AG04449 (cell line): ENCODE measurements at regions not wholly inside any gene's neighbourhood (a gene's known extent, or its start where the extent isn't known, plus 50 kb on each side); places are given as distances from the start of the nearest gene placed in this dataset.

ENCODE experiments used
- CTCF ChIA-PET: fragments of 350-600 bp; formaldehyde crosslinking; extraction: SDS; loops from one replicate; lab custom pipeline; 2021; ENCODE audit warnings: antibody characterized with exemption; lab: Yijun Ruan, JAX
- POLR2A ChIA-PET: fragments of 400-600, 350-600 bp; formaldehyde crosslinking; extraction: SDS; loops from one replicate; lab custom pipeline; 2020; ENCODE audit warnings: antibody characterized with exemption, inconsistent platforms; lab: Yijun Ruan, JAX
- DNase-seq: peaks from one replicate; pipeline ENCODE4 v3.0.0-alpha.2; 2010; ENCODE audit warnings: low read depth, low spot score
- H3K4me3 ChIP-seq: 2 replicates; pipeline ENCODE4 v1.5.1; 2011; ENCODE audit warnings: low read depth, mild to moderate bottlenecking, control low read depth, low read length
- TF ChIP-seq, protein P1 (sequence below): IDR thresholded peaks from one replicate; pipeline ENCODE4 v1.5.1; 2011; ENCODE audit warnings: mild to moderate bottlenecking, moderate library complexity, low read length, control low read depth, inconsistent platforms; ENCODE audit not compliant: insufficient read depth; ENCODE audit errors: missing control alignments

DNA sequence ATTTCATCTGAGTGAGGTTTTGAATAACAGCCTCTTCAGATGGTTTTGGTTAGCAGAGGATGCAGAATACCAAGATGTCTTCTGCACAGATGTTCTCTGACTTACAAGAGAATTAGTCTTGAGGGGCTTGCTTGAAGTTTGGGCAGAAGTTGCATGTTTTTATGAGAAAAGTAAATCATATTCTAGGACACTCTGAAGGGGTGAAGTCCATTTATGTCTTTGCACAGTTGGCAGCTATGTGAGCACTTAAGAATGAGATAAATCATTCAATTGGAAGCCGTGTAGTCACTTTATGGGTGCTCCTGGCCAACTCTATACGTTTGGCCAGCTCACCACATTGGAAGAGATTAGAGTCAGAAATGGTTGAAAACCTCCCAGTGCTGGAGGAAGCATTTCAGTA is 252.7 kb upstream of the KCNIP4 start:
- no peak overlapping the region for H3K4me3 ChIP-seq
- ChIA-PET POLR2A (no interaction called here), CTCF (no interaction called here)
- TF ChIP-seq, protein P1, sequence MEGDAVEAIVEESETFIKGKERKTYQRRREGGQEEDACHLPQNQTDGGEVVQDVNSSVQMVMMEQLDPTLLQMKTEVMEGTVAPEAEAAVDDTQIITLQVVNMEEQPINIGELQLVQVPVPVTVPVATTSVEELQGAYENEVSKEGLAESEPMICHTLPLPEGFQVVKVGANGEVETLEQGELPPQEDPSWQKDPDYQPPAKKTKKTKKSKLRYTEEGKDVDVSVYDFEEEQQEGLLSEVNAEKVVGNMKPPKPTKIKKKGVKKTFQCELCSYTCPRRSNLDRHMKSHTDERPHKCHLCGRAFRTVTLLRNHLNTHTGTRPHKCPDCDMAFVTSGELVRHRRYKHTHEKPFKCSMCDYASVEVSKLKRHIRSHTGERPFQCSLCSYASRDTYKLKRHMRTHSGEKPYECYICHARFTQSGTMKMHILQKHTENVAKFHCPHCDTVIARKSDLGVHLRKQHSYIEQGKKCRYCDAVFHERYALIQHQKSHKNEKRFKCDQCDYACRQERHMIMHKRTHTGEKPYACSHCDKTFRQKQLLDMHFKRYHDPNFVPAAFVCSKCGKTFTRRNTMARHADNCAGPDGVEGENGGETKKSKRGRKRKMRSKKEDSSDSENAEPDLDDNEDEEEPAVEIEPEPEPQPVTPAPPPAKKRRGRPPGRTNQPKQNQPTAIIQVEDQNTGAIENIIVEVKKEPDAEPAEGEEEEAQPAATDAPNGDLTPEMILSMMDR = no peak
- no peak for DNase-seq

DNA sequence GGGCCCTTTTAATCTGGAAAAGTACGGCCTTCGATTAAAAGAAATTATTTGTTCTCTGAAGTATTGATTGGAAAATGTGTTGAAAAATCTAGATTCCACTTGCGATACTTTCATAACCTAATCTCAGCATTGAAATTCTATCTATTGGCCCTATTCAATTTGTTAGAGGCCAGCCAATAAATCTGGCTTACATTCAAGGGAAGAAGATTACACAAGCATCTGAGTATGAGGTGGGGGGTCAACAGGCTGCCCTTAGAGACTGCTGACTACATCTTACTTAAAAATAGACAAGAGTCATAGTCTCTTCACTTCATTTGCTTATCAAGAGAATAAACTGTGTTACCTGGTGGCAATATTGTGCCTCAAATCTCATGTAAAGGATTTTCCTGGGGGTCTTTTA is 248.0 kb upstream of the KCNIP4 start:
- no peak for DNase-seq
- TF ChIP-seq, protein P1 = no peak
- CTCF ChIA-PET = no interaction called here
- POLR2A ChIA-PET = no interaction called here
- no peak overlapping the region for H3K4me3 ChIP-seq

DNA sequence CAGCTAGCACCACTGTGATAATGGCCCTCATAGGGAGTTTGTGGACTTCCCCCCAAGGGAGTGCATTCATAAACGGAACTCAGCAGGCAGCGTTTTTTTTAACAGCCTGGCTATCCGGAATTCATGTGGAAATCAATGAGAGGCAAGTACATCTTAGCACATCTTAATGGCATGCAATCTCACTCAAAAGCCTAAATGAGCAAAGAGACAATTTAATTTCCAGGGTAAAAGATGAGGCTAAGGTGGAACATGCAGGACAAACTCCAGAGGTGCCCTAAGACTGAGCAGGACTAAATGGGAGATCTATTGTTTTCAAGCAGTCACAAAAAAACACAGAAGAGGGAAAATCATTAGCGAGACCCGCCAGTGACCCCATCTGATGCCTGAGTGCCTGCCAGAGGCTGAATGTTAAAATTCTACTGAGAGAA is 243.5 kb upstream of the KCNIP4 start:
- TF ChIP-seq, protein P1 = no peak

DNA sequence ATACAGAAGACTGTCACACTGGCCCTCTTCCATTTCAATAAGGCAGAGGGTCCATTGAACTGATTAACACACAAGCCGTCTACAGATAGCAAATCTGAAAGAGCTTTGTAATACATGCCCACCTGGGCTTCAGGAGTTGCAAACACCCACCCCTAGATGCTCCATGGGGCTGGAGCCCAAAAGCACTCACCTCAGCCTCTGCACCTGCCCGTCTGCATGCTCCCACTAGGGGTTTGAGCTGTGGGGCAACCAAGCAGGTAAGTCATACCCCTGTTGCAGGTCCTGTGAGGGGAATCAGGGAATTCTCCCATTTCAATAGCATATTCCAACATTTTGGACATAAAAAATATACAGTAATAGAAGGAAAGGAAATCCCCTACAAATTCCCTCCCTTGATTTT is 243.0 kb upstream of the KCNIP4 start:
- TF ChIP-seq, protein P1 = no peak
- DNase-seq = no peak
- H3K4me3 ChIP-seq = no peak overlapping the region
- CTCF ChIA-PET = no interaction called here
- POLR2A ChIA-PET = no interaction called here

More for the DNA sequence above, 243.5 kb upstream of the KCNIP4 start:
- CTCF ChIA-PET = no interaction called here
- POLR2A ChIA-PET = no interaction called here
- no peak overlapping the region for H3K4me3 ChIP-seq
- DNase-seq = no peak

DNA sequence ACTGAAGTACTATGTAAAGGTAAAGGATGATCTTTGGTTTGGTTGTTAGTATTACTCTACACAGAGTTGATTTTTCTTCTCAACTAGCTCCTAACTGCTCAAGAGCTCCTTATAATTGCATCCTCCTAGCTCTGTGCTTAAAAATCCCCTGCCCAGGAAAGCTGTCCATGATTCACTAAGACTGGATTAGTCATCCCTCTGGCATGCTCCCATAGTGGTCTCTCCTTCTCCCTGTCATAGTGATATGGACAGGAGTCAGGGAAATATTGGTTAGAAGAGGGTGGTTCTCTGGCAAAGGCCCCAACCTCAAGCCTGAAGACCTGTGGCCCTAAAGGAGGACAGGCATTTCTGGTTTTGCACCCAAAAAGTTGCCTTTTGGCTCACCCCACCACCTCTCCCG is 242.3 kb upstream of the KCNIP4 start:
- ChIA-PET CTCF (no interaction called here), POLR2A (no interaction called here)
- no peak overlapping the region for H3K4me3 ChIP-seq
- peak; percentile 45 for DNase-seq
- TF ChIP-seq, protein P1 = no peak

DNA sequence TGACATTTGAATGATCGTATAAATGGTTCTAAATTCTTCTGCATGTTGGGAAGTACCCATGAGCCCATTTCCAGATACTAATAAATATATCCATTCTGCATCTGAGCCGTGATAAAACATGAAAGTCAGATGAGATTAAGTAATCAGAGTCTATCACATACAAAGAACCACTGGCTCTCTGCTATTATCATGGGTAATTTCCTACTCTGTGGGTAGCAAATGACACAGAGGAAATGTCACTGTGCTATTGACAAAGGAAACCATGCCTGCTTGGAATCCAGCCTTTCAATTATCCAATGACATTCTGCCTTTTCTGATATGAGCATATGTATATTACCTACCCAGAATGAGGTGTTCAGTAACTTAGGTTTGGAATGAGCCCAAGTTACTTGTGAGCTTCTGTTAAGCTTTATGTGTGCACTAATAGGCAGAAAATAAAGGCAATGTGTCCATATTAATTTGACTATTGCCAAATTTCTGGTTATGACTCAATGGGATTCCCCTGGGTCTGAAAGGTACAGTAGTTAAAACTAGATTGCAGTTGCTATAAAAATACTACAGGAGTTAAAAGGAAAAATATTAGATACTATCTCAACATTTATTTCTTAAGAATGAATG is 238.7 kb upstream of the KCNIP4 start:
- DNase-seq = no peak
- ChIA-PET CTCF (no interaction called here), POLR2A (no interaction called here)
- H3K4me3 ChIP-seq = no peak overlapping the region
- TF ChIP-seq, protein P1 = no peak
